ENCODE measurements at regions not wholly inside any gene's neighbourhood (a gene's known extent, or its start where the extent isn't known, plus 50 kb on each side); places are given as distances from the start of the nearest gene placed in this dataset.
A peak's percentile ranks its signal among the peaks of the same experiment; 100 is the strongest.

- H3K9me3 ChIP-seq (ENCODE audit: control insufficient read depth in 4 of 4, insufficient read depth in 3 of 4, low read length in 3 of 4), result peaks cover 0 to 2% (median 0%) of the 10 kb centered on the region in 4 donors
- DNase-seq (no peak), ATAC-seq (ENCODE audit: insufficient read depth, low FRiP score) (no peak)
- H3K27me3 ChIP-seq (ENCODE audit: control insufficient read depth in 3 of 3, insufficient read depth in 3 of 3, low read length in 2 of 3), result peaks cover 0 to 11% (median 0%) of the 10 kb centered on the region in 3 donors
- no peak for TF ChIP-seq CTCF (IDR thresholded peaks at IDR 0.05; ENCODE audit: control extremely low read depth, extremely low read depth)
- H3K36me3 ChIP-seq (ENCODE audit: control insufficient read depth in 4 of 4, insufficient read depth in 4 of 4, low read length in 4 of 4), result no peaks in the 10 kb centered on the region
- no peak overlapping the region for H3K9ac ChIP-seq (ENCODE audit: insufficient read depth in 1 of 2, low read length in 2 of 2)
- H3K4me1 ChIP-seq (ENCODE audit: control insufficient read depth in 5 of 5, insufficient read depth in 5 of 5, low read length in 5 of 5), result no peaks in the 10 kb centered on the region
- no peak overlapping the region for H3K4me3 ChIP-seq
- H3K27ac ChIP-seq (ENCODE audit: low read depth in 1 of 2, low read length in 1 of 2), result no peak overlapping the region
- WGBS, 2 donors, result 57 to 64% methylated on average over 11 of the region's 11 CpGs
Observed at GRCh38 chr12:131536337-131536736, 174.6 kb upstream of the SFSWAP start.

- H3K27me3 ChIP-seq (ENCODE audit: control insufficient read depth in 3 of 3, insufficient read depth in 3 of 3, low read length in 2 of 3), result peaks cover 0 to 7% (median 0%) of the 10 kb centered on the region in 3 donors
- TF ChIP-seq CTCF (IDR thresholded peaks at IDR 0.05; ENCODE audit: control extremely low read depth, extremely low read depth), result no peak
- no peak for ATAC-seq (ENCODE audit: insufficient read depth, low FRiP score)
- H3K4me3 ChIP-seq, result no peak overlapping the region
- no peaks in the 10 kb centered on the region for H3K4me1 ChIP-seq (ENCODE audit: control insufficient read depth in 5 of 5, insufficient read depth in 5 of 5, low read length in 5 of 5)
- H3K27ac ChIP-seq (ENCODE audit: low read depth in 1 of 2, low read length in 1 of 2), result no peak overlapping the region
- no peak for DNase-seq
- H3K9me3 ChIP-seq (ENCODE audit: control insufficient read depth in 4 of 4, insufficient read depth in 3 of 4, low read length in 3 of 4), result peaks cover 0 to 2% (median 0%) of the 10 kb centered on the region in 4 donors
- H3K36me3 ChIP-seq (ENCODE audit: control insufficient read depth in 4 of 4, insufficient read depth in 4 of 4, low read length in 4 of 4), result no peaks in the 10 kb centered on the region
- 74 to 88% methylated on average over 12 to 13 of the region's 13 CpGs for WGBS, 2 donors
- no peak overlapping the region for H3K9ac ChIP-seq (ENCODE audit: insufficient read depth in 1 of 2, low read length in 2 of 2)
Observed at GRCh38 chr12:131536766-131537165, 174.1 kb upstream of the SFSWAP start.

GRCh38 chr12:131537267-131537958 lies 173.5 kb upstream of the SFSWAP start:
- H3K36me3 ChIP-seq (ENCODE audit: control insufficient read depth in 4 of 4, insufficient read depth in 4 of 4, low read length in 4 of 4), result no peaks in the 10 kb centered on the region
- DNase-seq (peak in 1 of 3 donors; percentile 1), ATAC-seq (ENCODE audit: insufficient read depth, low FRiP score) (no peak)
- peaks cover 0 to 2% (median under 1%) of the 10 kb centered on the region in 4 donors for H3K9me3 ChIP-seq (ENCODE audit: control insufficient read depth in 4 of 4, insufficient read depth in 3 of 4, low read length in 3 of 4)
- no peak for TF ChIP-seq CTCF (IDR thresholded peaks at IDR 0.05; ENCODE audit: control extremely low read depth, extremely low read depth)
- no peaks in the 10 kb centered on the region for H3K4me1 ChIP-seq (ENCODE audit: control insufficient read depth in 5 of 5, insufficient read depth in 5 of 5, low read length in 5 of 5)
- WGBS, 2 donors, result 32 to 33% methylated on average over 11 of the region's 11 CpGs
- H3K4me3 ChIP-seq, result no peak overlapping the region
- H3K9ac ChIP-seq (ENCODE audit: insufficient read depth in 1 of 2, low read length in 2 of 2), result no peak overlapping the region
- no peak overlapping the region for H3K27ac ChIP-seq (ENCODE audit: low read depth in 1 of 2, low read length in 1 of 2)
- peaks cover 0 to 6% (median 0%) of the 10 kb centered on the region in 3 donors for H3K27me3 ChIP-seq (ENCODE audit: control insufficient read depth in 3 of 3, insufficient read depth in 3 of 3, low read length in 2 of 3)
